ENCODE measurements at regions not wholly inside any gene's neighbourhood (a gene's known extent, or its start where the extent isn't known, plus 50 kb on each side); places are given as distances from the start of the nearest gene placed in this dataset.
"Not testable (repeated sequence)": the region's sequence is repeated elsewhere in the genome, so short reads cannot be mapped to it uniquely, and the experiment has no call there.

GRCh38 chr5:148740966-148741742 is 85.3 kb upstream of the ADRB2 start:
- Histone ChIP-seq H3K4me3 (ENCODE audit: low read depth, low read length) (no peak overlapping the region), H3K27me3 (ENCODE audit: control insufficient read depth, insufficient read depth, low read length) (no peaks in the 10 kb centered on the region)
- CTCF ChIA-PET: interaction anchor here (0.6 to 17.0 kb wide), 31 partner anchors 9 to 527 kb away, joined by 3 to 329 read pairs (median 4); no protein-coding TSS in a partner anchor

DNA sequence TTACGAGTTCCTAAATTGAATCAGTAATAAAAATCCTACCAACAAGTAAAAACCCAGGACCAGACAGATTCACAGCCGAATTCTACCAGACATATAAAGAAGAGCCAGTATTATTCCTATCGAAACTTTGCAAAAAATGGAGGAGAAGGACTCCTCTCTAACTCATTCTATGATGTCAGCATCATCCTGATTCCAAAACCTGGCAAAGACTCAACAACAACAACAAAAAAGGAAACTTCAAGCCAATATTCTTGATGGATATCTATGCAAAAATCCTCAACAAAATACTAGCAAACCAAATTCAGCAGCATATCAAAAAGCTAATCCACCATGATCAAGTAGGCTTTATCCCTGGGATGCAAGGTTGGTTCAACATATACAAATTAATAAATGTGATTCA is 84.6 kb upstream of the ADRB2 start:
- POLR2A ChIA-PET; H3K36me3 ChIP-seq (ENCODE audit: control insufficient read depth, insufficient read depth, low read length); H3K27me3 ChIP-seq (ENCODE audit: control insufficient read depth, insufficient read depth, low read length); DNase-seq (ENCODE audit: low read depth); H3K4me3 ChIP-seq (ENCODE audit: low read depth, low read length): not testable (repeated sequence)
- CTCF ChIA-PET: interaction anchor here (0.6 to 17.0 kb wide), 29 partner anchors 10 to 527 kb away, joined by 3 to 329 read pairs (median 4); no protein-coding TSS in a partner anchor

More at GRCh38 chr5:148740966-148741742, 85.3 kb upstream of the ADRB2 start:
- TF ChIP-seq CTCF (IDR thresholded peaks at IDR 0.05; ENCODE audit: insufficient read depth, low read depth, low read length): peak; percentile 64
- no peaks in the 10 kb centered on the region for H3K36me3 ChIP-seq (ENCODE audit: control insufficient read depth, insufficient read depth, low read length)
- DNase-seq (ENCODE audit: low read depth): peak; percentile 51
- POLR2A ChIA-PET: interaction anchor here (0.6 kb wide), 1 partner anchor 210 kb away, joined by 3 read pairs; no protein-coding TSS in a partner anchor

- H3K27me3 ChIP-seq (ENCODE audit: control insufficient read depth, insufficient read depth, low read length); H3K4me3 ChIP-seq (ENCODE audit: low read depth, low read length); DNase-seq (ENCODE audit: low read depth); H3K36me3 ChIP-seq (ENCODE audit: control insufficient read depth, insufficient read depth, low read length); POLR2A ChIA-PET: not testable (repeated sequence)
- CTCF ChIA-PET: interaction anchor here (0.6 to 17.0 kb wide), 9 partner anchors 12 to 387 kb away, joined by 3 to 329 read pairs (median 6); no protein-coding TSS in a partner anchor
These were observed 82.0 kb upstream of the ADRB2 start for GRCh38 chr5:148744380-148744779.

DNA sequence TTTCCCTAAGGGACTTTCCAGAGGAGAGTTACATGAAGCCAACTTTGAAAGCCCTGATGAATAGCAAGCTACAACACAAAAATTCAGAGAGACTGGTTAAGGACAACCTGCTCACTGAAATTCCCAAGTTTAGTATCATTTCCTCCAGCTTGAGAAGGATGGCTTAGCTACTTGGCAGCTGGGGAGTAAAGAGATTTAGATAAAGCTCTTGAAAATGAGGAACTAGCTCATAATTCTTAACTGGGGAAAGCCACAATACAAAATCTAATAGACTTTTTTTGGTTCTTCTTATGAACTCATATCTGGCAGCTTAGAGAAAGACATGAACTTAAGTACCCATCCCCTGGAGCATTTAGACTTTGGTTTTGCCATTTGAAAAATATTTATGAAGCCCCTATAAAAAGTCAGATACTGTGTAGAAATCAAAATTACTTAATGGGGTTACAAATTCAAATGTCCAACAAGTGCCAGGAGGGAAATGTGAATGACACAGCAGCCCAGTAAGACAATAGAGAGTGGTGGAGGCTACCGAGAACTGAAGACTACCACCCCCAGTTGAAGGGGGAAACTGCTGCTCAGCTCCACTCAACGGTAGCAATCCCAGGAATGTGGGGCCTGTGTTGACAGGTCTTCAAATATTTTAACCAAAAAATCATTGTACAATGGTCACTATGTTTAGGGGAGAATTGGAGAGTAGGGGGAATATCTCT is 79.4 kb upstream of the ADRB2 start:
- no peak for TF ChIP-seq CTCF (IDR thresholded peaks at IDR 0.05; ENCODE audit: insufficient read depth, low read depth, low read length)
- POLR2A ChIA-PET: no interaction called here
- no peak overlapping the region for H3K4me3 ChIP-seq (ENCODE audit: low read depth, low read length)
- DNase-seq (ENCODE audit: low read depth): no peak
- CTCF ChIA-PET: interaction anchor here (0.8 to 2.2 kb wide), 7 partner anchors 13 to 368 kb away, joined by 3 to 7 read pairs (median 3); no protein-coding TSS in a partner anchor
- no peaks in the 10 kb centered on the region for H3K27me3 ChIP-seq (ENCODE audit: control insufficient read depth, insufficient read depth, low read length)
- H3K36me3 ChIP-seq (ENCODE audit: control insufficient read depth, insufficient read depth, low read length): no peaks in the 10 kb centered on the region

DNA sequence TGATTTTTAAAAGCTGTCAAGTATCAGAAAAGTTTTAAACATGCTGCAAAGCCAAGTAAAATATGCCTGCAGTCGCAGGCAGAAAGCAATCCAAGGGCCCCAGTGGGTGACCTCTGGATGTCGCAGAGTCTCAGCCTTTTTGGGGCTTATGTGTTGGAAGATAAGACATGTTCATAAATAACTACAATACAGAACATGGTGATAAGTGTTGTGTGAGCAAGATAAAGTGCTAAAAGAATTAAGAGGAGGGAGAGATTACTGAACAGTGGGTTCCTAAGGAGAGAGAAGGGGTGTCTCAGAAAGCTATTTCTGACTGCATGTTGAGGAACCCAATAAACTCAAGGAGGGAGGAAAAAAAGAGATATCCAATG is 78.9 kb upstream of the ADRB2 start:
- Histone ChIP-seq H3K4me3 (ENCODE audit: low read depth, low read length) (no peak overlapping the region), H3K27me3 (ENCODE audit: control insufficient read depth, insufficient read depth, low read length) (no peaks in the 10 kb centered on the region), H3K36me3 (ENCODE audit: control insufficient read depth, insufficient read depth, low read length) (no peaks in the 10 kb centered on the region)
- ChIA-PET POLR2A (no interaction called here), CTCF (interaction anchor here (0.8 to 2.2 kb wide), 7 partner anchors 11 to 367 kb away, joined by 3 to 7 read pairs (median 3); no protein-coding TSS in a partner anchor)
- no peak for DNase-seq (ENCODE audit: low read depth)
- no peak for TF ChIP-seq CTCF (IDR thresholded peaks at IDR 0.05; ENCODE audit: insufficient read depth, low read depth, low read length)
